DND-41 (cell line): ENCODE measurements at regions not wholly inside any gene's neighbourhood (a gene's known extent, or its start where the extent isn't known, plus 50 kb on each side); places are given as distances from the start of the nearest gene placed in this dataset.

Experiments
- ATAC-seq: fragments of 200-7000 bp; cut with Tn5 transposase; 3 replicates; pipeline ENCODE4 v1.9.1; 2021; ENCODE audit warnings: low read depth; ENCODE audit not compliant: insufficient read depth
- DNase-seq: peaks from one replicate; pipeline ENCODE4 v3.0.0-alpha.2; 2020
- H2AFZ ChIP-seq: 2 replicates; pipeline ENCODE4 v1.6.0; 2012; ENCODE audit warnings: low read depth, low read length
- H3K27ac ChIP-seq: 2 replicates; pipeline ENCODE4 v1.5.1; 2012; ENCODE audit warnings: low read length, inconsistent platforms
- H3K27me3 ChIP-seq: fragments of 200-600 bp; sonication (generic); 2 replicates; pipeline ENCODE4 v1.6.0; 2012; ENCODE audit warnings: low read length, mild to moderate bottlenecking, inconsistent platforms; ENCODE audit not compliant: insufficient read depth, poor library complexity
- H3K36me3 ChIP-seq: 2 replicates; pipeline ENCODE4 v1.5.1; 2012; ENCODE audit warnings: low read length, inconsistent platforms; ENCODE audit not compliant: insufficient read depth
- H3K4me1 ChIP-seq: 2 replicates; pipeline ENCODE4 v1.5.1; 2012; ENCODE audit warnings: mild to moderate bottlenecking, low read length; ENCODE audit not compliant: insufficient read depth
- H3K4me2 ChIP-seq: 2 replicates; pipeline ENCODE4 v1.6.0; 2012; ENCODE audit warnings: mild to moderate bottlenecking, moderate library complexity, low read length, inconsistent platforms; ENCODE audit not compliant: insufficient read depth
- H3K4me3 ChIP-seq, 2 experiments: fragments of 200-600 bp in 1 of 2; shearing (Covaris generic) in 1 of 2; 2 replicates each; pipeline ENCODE4 v1.5.1; 2012 to 2016; ENCODE audit warnings: inconsistent platforms in 2 of 2, low read length in 2 of 2, mild to moderate bottlenecking in 2 of 2, low read depth in 1 of 2, moderate library complexity in 1 of 2
- H3K79me2 ChIP-seq: 2 replicates; pipeline ENCODE4 v1.6.0; 2012; ENCODE audit warnings: low read length, inconsistent platforms; ENCODE audit not compliant: insufficient read depth
- H3K9ac ChIP-seq: 2 replicates; pipeline ENCODE4 v1.6.0; 2012; ENCODE audit warnings: low read depth, mild to moderate bottlenecking, inconsistent platforms, low read length, moderate library complexity
- H3K9me3 ChIP-seq: 2 replicates; pipeline ENCODE4 v1.5.1; 2012; ENCODE audit warnings: low read length, moderate library complexity, mild to moderate bottlenecking, inconsistent platforms; ENCODE audit not compliant: insufficient read depth, severe bottlenecking
- H4K20me1 ChIP-seq: 2 replicates; pipeline ENCODE4 v1.6.0; 2012; ENCODE audit warnings: low read length; ENCODE audit not compliant: insufficient read depth
- EZH2 ChIP-seq: IDR thresholded peaks from 3 replicates; pipeline ENCODE4 v1.6.1; 2012; ENCODE audit warnings: borderline replicate concordance, low read depth, mild to moderate bottlenecking, moderate library complexity, low read length, inconsistent platforms; ENCODE audit not compliant: severe bottlenecking
- TF ChIP-seq, protein P1 (sequence below): IDR thresholded peaks from 2 replicates; pipeline ENCODE4 v1.5.1; 2012; ENCODE audit warnings: borderline replicate concordance, low read length, moderate library complexity, mild to moderate bottlenecking; ENCODE audit not compliant: poor library complexity, severe bottlenecking; ENCODE audit errors: extremely low read depth

DNA sequence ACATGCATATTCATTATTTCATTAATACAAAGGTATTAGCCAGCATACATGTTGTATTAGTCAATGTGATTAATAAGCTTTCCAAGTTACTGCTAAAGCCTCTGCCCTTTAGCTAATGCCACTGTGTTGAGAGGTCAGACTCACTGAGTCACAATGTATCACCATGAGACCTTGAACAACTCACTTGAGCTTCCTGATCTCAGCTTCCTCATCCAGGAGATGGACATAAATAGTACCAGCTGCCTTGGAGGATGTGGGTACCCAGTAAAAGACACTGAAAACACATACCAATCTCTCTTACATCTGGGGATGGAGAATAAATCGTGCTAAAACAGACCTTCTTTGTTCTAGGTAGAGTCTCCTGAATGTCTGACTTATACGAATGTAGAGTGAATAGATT lies 224.6 kb downstream of the EPHA4 start:
- Histone ChIP-seq H3K27ac (no peak overlapping the region), H3K79me2 (no peaks in the 10 kb centered on the region), H3K27me3 (no peaks in the 10 kb centered on the region), H3K36me3 (no peaks in the 10 kb centered on the region), H3K4me2 (no peak overlapping the region), H4K20me1 (no peaks in the 10 kb centered on the region), H2AFZ (no peak overlapping the region), H3K9ac (no peak overlapping the region), H3K4me1 (no peaks in the 10 kb centered on the region), H3K9me3 (no peaks in the 10 kb centered on the region), H3K4me3 (no peak overlapping the region)
- no peak for TF ChIP-seq EZH2
- TF ChIP-seq, protein P1, sequence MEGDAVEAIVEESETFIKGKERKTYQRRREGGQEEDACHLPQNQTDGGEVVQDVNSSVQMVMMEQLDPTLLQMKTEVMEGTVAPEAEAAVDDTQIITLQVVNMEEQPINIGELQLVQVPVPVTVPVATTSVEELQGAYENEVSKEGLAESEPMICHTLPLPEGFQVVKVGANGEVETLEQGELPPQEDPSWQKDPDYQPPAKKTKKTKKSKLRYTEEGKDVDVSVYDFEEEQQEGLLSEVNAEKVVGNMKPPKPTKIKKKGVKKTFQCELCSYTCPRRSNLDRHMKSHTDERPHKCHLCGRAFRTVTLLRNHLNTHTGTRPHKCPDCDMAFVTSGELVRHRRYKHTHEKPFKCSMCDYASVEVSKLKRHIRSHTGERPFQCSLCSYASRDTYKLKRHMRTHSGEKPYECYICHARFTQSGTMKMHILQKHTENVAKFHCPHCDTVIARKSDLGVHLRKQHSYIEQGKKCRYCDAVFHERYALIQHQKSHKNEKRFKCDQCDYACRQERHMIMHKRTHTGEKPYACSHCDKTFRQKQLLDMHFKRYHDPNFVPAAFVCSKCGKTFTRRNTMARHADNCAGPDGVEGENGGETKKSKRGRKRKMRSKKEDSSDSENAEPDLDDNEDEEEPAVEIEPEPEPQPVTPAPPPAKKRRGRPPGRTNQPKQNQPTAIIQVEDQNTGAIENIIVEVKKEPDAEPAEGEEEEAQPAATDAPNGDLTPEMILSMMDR, result no peak
- DNase-seq, result no peak
- ATAC-seq, result no peak

GRCh38 chr2:221350616-221351015 lies 221.5 kb downstream of the EPHA4 start:
- no peak for ATAC-seq
- no peak overlapping the region for H3K4me2 ChIP-seq
- no peak overlapping the region for H3K4me3 ChIP-seq

GRCh38 chr2:221353201-221353600 lies 218.9 kb downstream of the EPHA4 start:
- DNase-seq, result no peak
- no peaks in the 10 kb centered on the region for H3K9me3 ChIP-seq
- H3K36me3 ChIP-seq, result no peaks in the 10 kb centered on the region
- no peak overlapping the region for H3K4me3 ChIP-seq
- no peaks in the 10 kb centered on the region for H3K27me3 ChIP-seq
- H3K27ac ChIP-seq, result no peak overlapping the region
- no peak overlapping the region for H3K9ac ChIP-seq
- TF ChIP-seq EZH2, result no peak
- TF ChIP-seq, protein P1, result no peak
- no peak overlapping the region for H2AFZ ChIP-seq
- no peak overlapping the region for H3K4me2 ChIP-seq
- H3K4me1 ChIP-seq, result no peaks in the 10 kb centered on the region
- no peak for ATAC-seq
- no peaks in the 10 kb centered on the region for H3K79me2 ChIP-seq
- H4K20me1 ChIP-seq, result no peaks in the 10 kb centered on the region

More at GRCh38 chr2:221350616-221351015, 221.5 kb downstream of the EPHA4 start:
- Histone ChIP-seq H3K9me3 (no peaks in the 10 kb centered on the region), H3K4me1 (no peaks in the 10 kb centered on the region), H3K27me3 (no peaks in the 10 kb centered on the region), H3K79me2 (no peaks in the 10 kb centered on the region), H2AFZ (no peak overlapping the region), H4K20me1 (no peaks in the 10 kb centered on the region), H3K9ac (no peak overlapping the region), H3K36me3 (no peaks in the 10 kb centered on the region), H3K27ac (no peak overlapping the region)
- DNase-seq, result no peak
- TF ChIP-seq, protein P1, result no peak
- TF ChIP-seq EZH2, result no peak

GRCh38 chr2:221360312-221360711 lies 211.8 kb downstream of the EPHA4 start:
- Histone ChIP-seq H3K4me3 (no peak overlapping the region), H3K79me2 (no peaks in the 10 kb centered on the region), H3K27ac (no peak overlapping the region), H4K20me1 (no peaks in the 10 kb centered on the region), H3K4me2 (no peak overlapping the region), H3K27me3 (no peaks in the 10 kb centered on the region), H3K9ac (no peak overlapping the region), H3K4me1 (no peaks in the 10 kb centered on the region), H2AFZ (no peak overlapping the region), H3K9me3 (no peaks in the 10 kb centered on the region), H3K36me3 (no peaks in the 10 kb centered on the region)
- TF ChIP-seq, protein P1, result no peak
- no peak for TF ChIP-seq EZH2
- DNase-seq (no peak), ATAC-seq (no peak)
